GM23338 (cell line): ENCODE measurements at regions not wholly inside any gene's neighbourhood (a gene's known extent, or its start where the extent isn't known, plus 50 kb on each side); places are given as distances from the start of the nearest gene placed in this dataset.

Experiments
- ATAC-seq: fragments of 200-7000 bp; cut with Tn5 transposase; 3 replicates; pipeline ENCODE4 v1.9.1; 2020
- DNase-seq: peaks from one replicate; pipeline ENCODE4 v3.0.0-alpha.2; 2015; ENCODE audit warnings: low spot score
- H2AFZ ChIP-seq: fragments of 200-600 bp; sonication (generic); 2 replicates; pipeline ENCODE4 v1.8.0; 2016; ENCODE audit warnings: antibody characterized with exemption, mild to moderate bottlenecking, moderate library complexity
- H3F3A ChIP-seq: fragments of 200-600 bp; sonication (generic); replicated peaks from 2 replicates; pipeline ENCODE4 v1.8.0; 2017; ENCODE audit warnings: antibody characterized with exemption, mixed run types, low read depth
- H3K27ac ChIP-seq: fragments of 200-600 bp; sonication (generic); 2 replicates; pipeline ENCODE4 v1.6.1; 2016; ENCODE audit warnings: low read depth
- H3K27me3 ChIP-seq: fragments of 200-600 bp; sonication (generic); 2 replicates; pipeline ENCODE4 v1.8.0; 2016; ENCODE audit warnings: mild to moderate bottlenecking, mixed run types, moderate library complexity; ENCODE audit not compliant: insufficient read depth
- H3K36me3 ChIP-seq: fragments of 200-600 bp; sonication (generic); 2 replicates; pipeline ENCODE4 v1.8.0; 2016; ENCODE audit warnings: mild to moderate bottlenecking; ENCODE audit not compliant: insufficient read depth
- H3K4me1 ChIP-seq: fragments of 200-600 bp; sonication (generic); 2 replicates; pipeline ENCODE4 v1.8.0; 2016; ENCODE audit warnings: mild to moderate bottlenecking, moderate library complexity; ENCODE audit not compliant: insufficient read depth
- H3K4me2 ChIP-seq: fragments of 200-600 bp; sonication (generic); 2 replicates; pipeline ENCODE4 v1.7.1; 2017; ENCODE audit warnings: mixed run types
- H3K4me3 ChIP-seq: fragments of 200-600 bp; sonication (generic); 2 replicates; pipeline ENCODE4 v1.6.1; 2016; ENCODE audit warnings: mixed run types
- H3K79me2 ChIP-seq: fragments of 200-600 bp; sonication (generic); replicated peaks from 2 replicates; pipeline ENCODE4 v1.8.0; 2017; ENCODE audit warnings: mild to moderate bottlenecking; ENCODE audit not compliant: insufficient read depth
- H3K9me2 ChIP-seq: fragments of 200-600 bp; sonication (generic); 2 replicates; pipeline ENCODE4 v1.8.0; 2017; ENCODE audit not compliant: insufficient read depth
- H4K20me1 ChIP-seq: fragments of 200-600 bp; sonication (generic); replicated peaks from 2 replicates; pipeline ENCODE4 v1.8.0; 2017; ENCODE audit warnings: mild to moderate bottlenecking; ENCODE audit not compliant: insufficient read depth
- H3K27ac Mint-ChIP-seq: 2 replicates; pipeline ENCODE4 v1.8.0; 2020; ENCODE audit warnings: inconsistent platforms, mild to moderate bottlenecking, moderate library complexity, mixed read lengths
- H3K27me3 Mint-ChIP-seq: 3 replicates; pipeline ENCODE4 v1.8.0; 2022; ENCODE audit warnings: low read depth, mild to moderate bottlenecking, moderate library complexity, mixed read lengths, inconsistent platforms; ENCODE audit not compliant: insufficient read depth, poor library complexity
- H3K36me3 Mint-ChIP-seq: 3 replicates; pipeline ENCODE4 v1.8.0; 2021; ENCODE audit warnings: low read depth, mild to moderate bottlenecking, inconsistent platforms, moderate library complexity, mixed read lengths
- H3K4me1 Mint-ChIP-seq: 3 replicates; pipeline ENCODE4 v1.8.0; 2020; ENCODE audit warnings: mild to moderate bottlenecking, inconsistent platforms, mixed read lengths
- H3K4me3 Mint-ChIP-seq: 3 replicates; pipeline ENCODE4 v1.8.0; 2021; ENCODE audit warnings: moderate library complexity, mild to moderate bottlenecking, inconsistent platforms, mixed read lengths
- H3K9me3 Mint-ChIP-seq: 3 replicates; pipeline ENCODE4 v1.8.0; 2020; ENCODE audit warnings: moderate library complexity, mild to moderate bottlenecking, inconsistent platforms, mixed read lengths
- CREB1 ChIP-seq: fragments of 250-450 bp; sonication (Bioruptor Pico); IDR thresholded peaks from 2 replicates; pipeline ENCODE4 v1.5.0; 2020; ENCODE audit warnings: low read depth, mild to moderate bottlenecking, moderate library complexity
- CTCF ChIP-seq, 2 experiments: fragments of 200-600 bp in 1 of 2; sonication (generic) in 1 of 2; conservative IDR thresholded peaks; 2 replicates each; pipeline versions ENCODE4 v1.5.1 to v1.6.1; 2016 to 2017; ENCODE audit warnings: antibody characterized with exemption in 2 of 2, low read depth in 2 of 2, mild to moderate bottlenecking in 2 of 2, moderate library complexity in 1 of 2
- ETS1 ChIP-seq: IDR thresholded peaks from 2 replicates; pipeline ENCODE4 v1.6.1; 2016; ENCODE audit warnings: antibody characterized with exemption
- EZH2 ChIP-seq: fragments of 200-600 bp; sonication (generic); IDR thresholded peaks from one replicate; pipeline ENCODE4 v1.8.0; 2017; ENCODE audit warnings: antibody characterized with exemption, mild to moderate bottlenecking, low read depth; ENCODE audit not compliant: unreplicated experiment
- EZH2phosphoT487 ChIP-seq: fragments of 200-600 bp; sonication (generic); IDR thresholded peaks from one replicate; pipeline ENCODE4 v1.8.1; 2018; ENCODE audit warnings: antibody characterized with exemption; ENCODE audit not compliant: unreplicated experiment
- JUNB ChIP-seq: IDR thresholded peaks from one replicate; pipeline ENCODE4 v1.6.1; 2016; ENCODE audit warnings: antibody characterized with exemption; ENCODE audit not compliant: unreplicated experiment
- NANOG ChIP-seq: IDR thresholded peaks from 2 replicates; pipeline ENCODE4 v1.6.1; 2016; ENCODE audit warnings: antibody characterized with exemption, borderline replicate concordance
- POLR2AphosphoS5 ChIP-seq: IDR thresholded peaks from 2 replicates; pipeline ENCODE4 v1.6.1; 2016; ENCODE audit warnings: antibody characterized with exemption, low read depth
- REST ChIP-seq: IDR thresholded peaks from one replicate; pipeline ENCODE4 v1.6.1; 2018; ENCODE audit warnings: antibody characterized with exemption; ENCODE audit not compliant: unreplicated experiment
- STAT1 ChIP-seq: IDR thresholded peaks from one replicate; pipeline ENCODE4 v1.6.1; 2016; ENCODE audit warnings: antibody characterized with exemption; ENCODE audit not compliant: unreplicated experiment
- ZNF114 ChIP-seq: fragments of 250-450 bp; sonication (Bioruptor Pico); IDR thresholded peaks from 2 replicates; pipeline ENCODE4 v1.5.0; 2020; ENCODE audit warnings: mild to moderate bottlenecking, moderate library complexity
- ZNF331 ChIP-seq: fragments of 250-450 bp; sonication (Bioruptor Pico); IDR thresholded peaks from 2 replicates; pipeline ENCODE4 v1.5.0; 2020; ENCODE audit warnings: low read depth, mild to moderate bottlenecking, moderate library complexity
- ZNF462 ChIP-seq: fragments of 250-450 bp; sonication (Bioruptor Pico); IDR thresholded peaks from 2 replicates; pipeline ENCODE4 v1.5.0; 2020; ENCODE audit warnings: mild to moderate bottlenecking, moderate library complexity

GRCh38 chr4:68735106-68735505, 64.7 kb upstream of the UGT2B15 start:
- H3K9me3 Mint-ChIP-seq = peaks cover 6% of the 10 kb centered on the region
- H2AFZ ChIP-seq = peak overlapping the region; percentile 84
- no peaks in the 10 kb centered on the region for H3K36me3 ChIP-seq
- H3K79me2 ChIP-seq = no peaks in the 10 kb centered on the region
- peaks cover 5% of the 10 kb centered on the region; the same call in 1 of the 3 replicates for H3K36me3 Mint-ChIP-seq
- no peaks in the 10 kb centered on the region for H3K4me1 ChIP-seq
- H3K9me2 ChIP-seq = 0 out of 2 replicates have a peak, but pooled peaks cover 3% of the 10 kb centered on the region
- H3K4me3 Mint-ChIP-seq = no peak overlapping the region
- H3K27me3 ChIP-seq = no peaks in the 10 kb centered on the region
- no peaks in the 10 kb centered on the region for H4K20me1 ChIP-seq
- no peak overlapping the region for H3K27ac Mint-ChIP-seq
- TF ChIP-seq POLR2AphosphoS5 = no peak
- TF ChIP-seq ZNF462 = no peak
- TF ChIP-seq ETS1 = no peak
- TF ChIP-seq CTCF (conservative IDR thresholded peaks at IDR 0.05; ENCODE audit: low read depth in 2 of 2) = no peak
- no peak for TF ChIP-seq STAT1
- no peak for TF ChIP-seq REST
- no peak for TF ChIP-seq JUNB
- no peak for TF ChIP-seq EZH2
- TF ChIP-seq CREB1 (CRISPR knock-in tag) = no peak
- TF ChIP-seq ZNF114 (CRISPR knock-in tag) = no peak
- no peak for TF ChIP-seq NANOG
- no peak for TF ChIP-seq EZH2phosphoT487
- TF ChIP-seq ZNF331 (CRISPR knock-in tag) = no peak
- no peak overlapping the region for H3K4me3 ChIP-seq
- H3K27me3 Mint-ChIP-seq = no peaks in the 10 kb centered on the region
- ATAC-seq = no peak
- no peak overlapping the region for H3K4me2 ChIP-seq
- H3K27ac ChIP-seq = no peak overlapping the region
- H3K4me1 Mint-ChIP-seq = peaks cover 2% of the 10 kb centered on the region; the same call in 2 of the 3 replicates
- DNase-seq = no peak
- no peaks in the 10 kb centered on the region for H3F3A ChIP-seq
